ENCODE measurements at regions not wholly inside any gene's neighbourhood (a gene's known extent, or its start where the extent isn't known, plus 50 kb on each side); places are given as distances from the start of the nearest gene placed in this dataset.
A peak's percentile ranks its signal among the peaks of the same experiment; 100 is the strongest.

GRCh38 chr5:2901511-2901910, 150.0 kb upstream of the IRX2 start:
- Histone ChIP-seq H2BK12ac (ENCODE audit: low read depth, low read length) (no peak overlapping the region), H3K18ac (ENCODE audit: extremely low read depth, low read length) (no peak overlapping the region), H2AFZ (ENCODE audit: low read length) (no peak overlapping the region), H3K9me3 (ENCODE audit: insufficient read depth in 2 of 2, low read depth in 1 of 2, low read length in 1 of 2) (0 out of 4 replicates have a peak, but pooled peaks cover 0 to 2% of the 10 kb centered on the region in 2 experiments), H2BK5ac (ENCODE audit: low read depth, low read length) (no peak overlapping the region), H3K4me2 (ENCODE audit: insufficient read depth in 1 of 2, low read depth in 2 of 2, low read length in 2 of 2) (no peak overlapping the region), H4K8ac (ENCODE audit: extremely low read depth, insufficient read depth, low read length) (no peak overlapping the region), H2BK120ac (replicated peaks; ENCODE audit: low read depth, low read length) (no peak overlapping the region), H3K27ac (ENCODE audit: low read depth, low read length) (no peak overlapping the region), H3K23me2 (ENCODE audit: low read depth, low read length) (no peaks in the 10 kb centered on the region), H3K4me3 (ENCODE audit: extremely low read depth in 1 of 4, insufficient read depth in 2 of 4, low read depth in 3 of 4, low read length in 4 of 4) (no peak overlapping the region), H3K36me3 (ENCODE audit: control insufficient read depth in 2 of 4, insufficient read depth in 4 of 4, low read length in 3 of 4) (no peaks in the 10 kb centered on the region), H3K23ac (ENCODE audit: insufficient read length) (no peak overlapping the region), H3K56ac (replicated peaks; ENCODE audit: insufficient read length, low read depth, low read length) (no peak overlapping the region), H3K79me1 (ENCODE audit: low read depth, low read length) (no peaks in the 10 kb centered on the region), H2BK20ac (ENCODE audit: low read length) (no peak overlapping the region; the same call in 1 of the 2 replicates), H4K5ac (ENCODE audit: insufficient read length, low read depth, low read length) (no peak overlapping the region), H3K9ac (replicated peaks in 1 of 4; ENCODE audit: extremely low read depth in 1 of 4, low read depth in 3 of 4, low read length in 3 of 4) (no peak overlapping the region), H3K27me3 (replicated peaks in 1 of 4; ENCODE audit: control insufficient read depth in 3 of 4, extremely low read depth in 1 of 4, insufficient read depth in 3 of 4, low read length in 3 of 4) (0 out of 7 replicates have a peak, but pooled peaks cover 0 to 2% (median 0%) of the 10 kb centered on the region in 4 experiments), H3K4ac (replicated peaks; ENCODE audit: insufficient read length, low read depth, low read length) (no peak overlapping the region), H4K20me1 (replicated peaks in 1 of 2; ENCODE audit: control insufficient read depth in 1 of 2, insufficient read depth in 2 of 2, low read length in 2 of 2) (no peaks in the 10 kb centered on the region), H2BK15ac (ENCODE audit: low read length) (no peak overlapping the region; the same call in 1 of the 2 replicates), H3K79me2 (ENCODE audit: control insufficient read depth in 1 of 2, insufficient read depth in 2 of 2, low read length in 2 of 2) (no peaks in the 10 kb centered on the region), H3K14ac (ENCODE audit: insufficient read length) (no peak overlapping the region), H3K4me1 (replicated peaks in 1 of 4; ENCODE audit: control insufficient read depth in 3 of 4, insufficient read depth in 4 of 4, low read length in 3 of 4) (no peaks in the 10 kb centered on the region), H2AK5ac (ENCODE audit: low read depth, low read length) (no peak overlapping the region), H4K91ac (replicated peaks; ENCODE audit: insufficient read length, low read length) (no peak overlapping the region)
- no peak for FAIRE-seq
- POLR2A ChIA-PET (ENCODE audit: partially characterized antibody): no interaction called here
- DNase-seq (ENCODE audit: low read depth in 1 of 2, low spot score in 2 of 2): peak in 1 of 2 experiments; percentile 14
- TF ChIP-seq CTCF (IDR thresholded peaks at IDR 0.05; ENCODE audit: control extremely low read depth in 1 of 3, insufficient read depth in 1 of 3, low read depth in 1 of 3, low read length in 3 of 3) (no peak), RAD21 (IDR thresholded peaks at IDR 0.05 in 1 of 2, conservative IDR thresholded peaks at IDR 0.05 in 1 of 2; ENCODE audit: low read depth in 2 of 2, low read length in 2 of 2) (peak in 1 of 2 experiments; percentile 17; a peak in 1 of 4 replicates), GABPA (IDR thresholded peaks at IDR 0.05; ENCODE audit: borderline replicate concordance, insufficient read depth, low read length) (no peak)
- CTCF ChIA-PET (ENCODE audit: partially characterized antibody): no interaction called here
- WGBS, 2 experiments (ENCODE audit: extremely low coverage in 1 of 2, insufficient coverage in 1 of 2, insufficient read length in 1 of 2, insufficient replicate concordance in 2 of 2, low coverage in 1 of 2, low lambda C conversion rate in 2 of 2, missing lambda C conversion rate in 1 of 2): 94% methylated on average over 10 of the region's 10 CpGs; no CpG with 5 or more reads in 1 of the 2 experiments
